HG02852 (cell line): ENCODE measurements at regions not wholly inside any gene's neighbourhood (a gene's known extent, or its start where the extent isn't known, plus 50 kb on each side); places are given as distances from the start of the nearest gene placed in this dataset.

Experiments
- ATAC-seq: cut with Tn5 transposase; IDR thresholded peaks from one replicate; pipeline ENCODE4 v1.9.1; 2021; ENCODE audit warnings: mild to moderate bottlenecking, moderate library complexity; ENCODE audit not compliant: unreplicated experiment

GRCh38 chr9:120138955-120139354 lies 441.0 kb downstream of the CDK5RAP2 start:
- ATAC-seq, result no peak

- ATAC-seq, result no peak
Measured at GRCh38 chr9:120137186-120137840, 442.7 kb downstream of the CDK5RAP2 start.

DNA sequence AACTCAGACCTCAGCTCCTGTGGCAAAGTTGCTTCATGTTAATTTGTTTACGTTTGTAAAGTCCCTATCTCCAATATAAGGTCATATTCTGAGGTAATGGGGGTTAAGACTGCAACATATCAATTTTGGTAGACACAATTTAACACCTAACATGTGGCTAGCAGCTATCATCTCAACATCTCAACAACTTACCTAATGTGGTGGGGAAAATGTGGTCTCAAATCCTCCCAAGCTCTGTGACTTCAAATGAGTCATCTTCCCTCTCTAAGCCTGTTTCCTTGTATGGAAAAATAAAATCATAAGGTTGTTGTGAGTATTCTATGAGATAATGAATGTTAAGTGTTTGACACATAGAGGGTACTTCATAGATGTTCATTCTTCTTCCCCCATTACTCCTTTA lies 443.3 kb downstream of the CDK5RAP2 start:
- no peak for ATAC-seq

DNA sequence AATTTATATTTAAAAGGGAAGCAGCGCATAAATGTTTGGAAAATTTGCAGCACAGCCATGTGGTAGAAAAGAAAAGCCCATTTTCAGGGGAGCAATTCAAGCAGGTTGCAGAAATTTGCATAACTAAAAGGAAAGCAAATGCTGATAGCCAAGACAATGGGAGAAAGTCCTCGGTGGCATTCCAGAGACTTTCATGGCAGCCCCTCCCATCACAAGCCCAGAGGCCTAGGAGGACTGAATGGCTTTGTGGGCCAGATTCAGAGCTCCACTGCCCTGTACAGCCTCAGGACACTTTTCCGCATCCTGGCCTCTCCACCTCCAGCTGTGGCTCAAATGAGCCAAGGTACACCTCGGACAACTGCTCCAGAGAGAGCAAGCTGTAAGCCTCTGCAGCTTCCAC lies 462.9 kb downstream of the CDK5RAP2 start:
- ATAC-seq, result no peak

DNA sequence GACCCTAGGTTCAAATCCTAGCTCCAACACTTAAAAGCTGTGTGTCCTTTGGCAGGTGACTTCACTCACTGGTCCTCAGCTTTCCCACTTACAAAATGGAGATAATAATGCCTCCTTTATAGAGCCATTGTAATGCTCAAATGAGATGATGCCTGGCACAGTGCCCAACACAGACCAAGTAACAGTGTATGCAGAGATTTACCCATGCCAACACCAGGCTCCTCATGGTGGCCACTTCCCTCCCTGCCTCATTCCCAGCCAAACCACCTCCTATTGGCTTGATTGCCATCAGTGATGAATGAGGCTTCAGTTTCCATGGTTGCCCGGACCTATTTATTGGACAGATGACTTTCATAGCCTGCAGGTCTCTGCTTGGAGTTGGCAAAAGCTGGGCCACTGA lies 469.4 kb downstream of the CDK5RAP2 start:
- ATAC-seq, result no peak

GRCh38 chr9:120109242-120109641 lies 470.7 kb downstream of the CDK5RAP2 start:
- ATAC-seq, result no peak

- ATAC-seq, result no peak
Measured at GRCh38 chr9:120107138-120107537, 472.8 kb downstream of the CDK5RAP2 start.

- no peak for ATAC-seq
Measured at GRCh38 chr9:120104771-120105170, 475.2 kb downstream of the CDK5RAP2 start.

- no peak for ATAC-seq
Measured at GRCh38 chr9:120100595-120100994, 479.4 kb downstream of the CDK5RAP2 start.

DNA sequence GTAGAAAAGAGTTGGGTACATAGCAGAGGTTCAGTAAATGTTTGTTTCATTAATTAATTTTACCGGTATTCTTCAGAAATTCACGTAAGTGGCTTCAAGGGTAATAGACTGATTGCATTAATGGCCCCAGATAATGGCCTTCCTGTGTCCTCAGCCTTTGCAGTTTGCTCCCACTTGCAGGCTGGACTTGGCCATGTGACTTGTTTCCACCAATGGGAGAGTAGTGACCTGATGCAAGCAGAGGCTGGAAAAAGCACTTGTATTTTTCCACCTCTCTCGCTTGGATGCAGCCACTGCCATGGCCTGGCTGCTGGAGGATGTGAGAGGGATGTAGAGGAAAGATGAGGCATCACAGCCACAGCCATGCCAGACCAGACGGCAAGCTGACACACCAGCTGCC lies 480.9 kb downstream of the CDK5RAP2 start:
- ATAC-seq, result no peak

DNA sequence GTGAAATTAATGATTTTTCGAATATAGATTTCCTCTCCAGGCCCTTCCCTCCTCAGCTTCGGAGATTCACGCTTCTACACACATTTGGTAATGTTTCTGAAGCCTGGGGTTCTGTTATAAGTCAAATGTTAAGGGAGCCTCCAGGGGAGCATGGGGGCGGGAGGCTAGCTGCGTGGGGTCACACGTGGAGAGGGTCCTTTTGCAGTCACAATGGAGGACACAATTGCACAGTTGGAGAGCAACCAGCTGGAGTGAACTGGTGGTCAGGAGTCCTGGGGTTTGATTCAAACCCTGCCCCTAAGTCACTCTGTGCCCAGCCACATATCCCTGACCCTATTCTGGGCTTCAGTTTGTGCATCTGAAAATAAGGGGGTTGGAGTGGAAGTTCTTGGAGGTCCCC lies 481.4 kb downstream of the CDK5RAP2 start:
- no peak for ATAC-seq

DNA sequence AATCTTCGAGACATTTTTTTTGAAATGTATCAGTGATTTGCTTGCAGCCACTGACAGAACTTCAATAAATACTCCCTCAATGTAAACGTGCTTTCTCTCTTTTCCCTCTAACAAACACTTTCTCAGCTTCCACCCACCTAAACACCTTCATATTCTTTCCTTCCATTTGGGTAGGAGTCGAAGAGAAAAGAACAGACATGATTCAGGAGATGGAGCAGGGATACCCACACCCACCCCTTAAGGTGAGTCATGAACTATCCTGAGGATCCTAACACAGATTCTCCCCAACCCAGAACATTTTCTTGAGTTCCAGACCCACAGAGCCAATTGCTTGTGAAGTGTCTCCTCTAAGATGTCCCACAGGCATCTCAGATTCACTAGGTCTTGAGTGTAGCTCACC lies 488.8 kb downstream of the CDK5RAP2 start:
- ATAC-seq, result no peak

DNA sequence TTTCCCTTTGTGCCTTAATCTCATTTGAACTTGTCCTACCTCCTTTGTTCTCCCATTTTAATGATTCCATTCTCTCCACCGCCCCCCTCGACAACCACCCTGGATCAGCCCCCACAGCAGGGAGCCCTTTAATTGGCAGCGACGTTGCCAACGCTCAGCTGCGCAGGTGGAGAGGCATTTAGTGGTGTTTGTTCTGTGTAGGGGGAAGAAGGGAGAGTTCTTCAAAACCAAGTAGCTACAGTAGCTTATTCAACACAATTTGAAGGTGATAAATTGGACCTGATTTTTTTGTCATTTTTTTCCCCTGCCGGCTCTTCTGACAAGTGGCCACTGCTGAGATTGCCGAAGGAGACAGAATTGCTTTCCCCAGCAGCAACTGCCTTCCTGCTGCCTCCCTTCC lies 499.1 kb downstream of the CDK5RAP2 start:
- no peak for ATAC-seq

- ATAC-seq, result no peak
Measured at GRCh38 chr9:120078112-120078511, 501.9 kb downstream of the CDK5RAP2 start.

DNA sequence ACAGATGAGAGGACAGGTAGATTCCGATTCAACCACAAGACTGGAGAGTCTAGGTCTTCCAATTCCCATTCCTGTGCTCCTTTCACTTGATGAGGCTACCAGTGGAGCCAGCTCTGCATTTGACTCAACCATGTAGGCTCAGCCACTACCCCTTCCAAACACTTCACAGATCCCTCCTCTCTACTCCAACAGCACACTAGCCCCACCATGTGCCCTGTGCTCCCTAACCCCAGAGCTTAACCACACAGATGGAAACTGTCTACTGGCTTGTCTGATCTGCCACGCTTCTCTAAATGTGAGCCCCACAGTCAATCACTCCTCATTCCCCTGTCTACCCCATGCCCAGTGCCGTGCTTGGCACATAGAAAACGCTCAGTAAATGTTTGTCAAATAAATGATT lies 508.2 kb downstream of the CDK5RAP2 start:
- ATAC-seq, result no peak

GRCh38 chr9:120066315-120066714 lies 513.7 kb downstream of the CDK5RAP2 start:
- ATAC-seq, result no peak

DNA sequence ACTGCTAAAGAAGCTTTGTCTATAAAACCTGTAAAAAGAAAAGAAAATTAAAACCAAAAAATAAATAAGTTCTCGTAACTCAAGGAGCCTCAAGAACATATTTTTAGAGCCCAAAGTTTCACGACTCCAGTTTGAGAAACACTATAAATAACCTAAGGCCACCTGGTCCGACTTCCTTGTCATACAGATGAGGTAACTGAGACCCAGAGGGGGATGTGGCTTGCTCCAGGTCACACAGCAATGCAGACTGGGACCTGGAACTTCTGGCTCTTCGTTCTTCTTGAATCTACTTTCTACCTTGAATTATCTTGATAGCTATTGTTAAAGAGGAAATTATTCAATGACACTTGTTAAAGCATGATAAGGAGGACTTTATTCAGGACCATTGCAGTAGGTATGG lies 514.8 kb downstream of the CDK5RAP2 start:
- no peak for ATAC-seq

- ATAC-seq, result no peak
Measured at GRCh38 chr9:120045011-120045410, 535.0 kb downstream of the CDK5RAP2 start.

DNA sequence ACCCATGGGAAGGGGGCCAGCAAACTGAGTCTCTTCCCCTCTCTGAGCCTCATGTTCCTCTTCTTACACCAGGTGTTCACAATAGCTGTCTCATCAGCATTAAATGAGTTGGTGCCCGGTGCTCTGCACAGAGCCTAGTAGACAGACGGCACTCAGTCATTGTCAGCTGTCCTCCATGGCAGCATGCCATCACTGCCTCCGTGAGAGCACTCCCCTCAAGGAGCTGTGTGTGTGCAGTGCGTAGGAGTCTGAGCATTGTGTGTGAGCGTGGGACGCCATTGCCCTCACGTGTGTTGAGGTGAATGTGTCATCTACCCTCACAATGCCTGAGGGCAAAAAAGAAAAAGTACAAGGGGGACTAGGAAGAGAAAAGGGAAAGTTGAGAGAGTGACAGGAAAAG lies 536.5 kb downstream of the CDK5RAP2 start:
- no peak for ATAC-seq

DNA sequence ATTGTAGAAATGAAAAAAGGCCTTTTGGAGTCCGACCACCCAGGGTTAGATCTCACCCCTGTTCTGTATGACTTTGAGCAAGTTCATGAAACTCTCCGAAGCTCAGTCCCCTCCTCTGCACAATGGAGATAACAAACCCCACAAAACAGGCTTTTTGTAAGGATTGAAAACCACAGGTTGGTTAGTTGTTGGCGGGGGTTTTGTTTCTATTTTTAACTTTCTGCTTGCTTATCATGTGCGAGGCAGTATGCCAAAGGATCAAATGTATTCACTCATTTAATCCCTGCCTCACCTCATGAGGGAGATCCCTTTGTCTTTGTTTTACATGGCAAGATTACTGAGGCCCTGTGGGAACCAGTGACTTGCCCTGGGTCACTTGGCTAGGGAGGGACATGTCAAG lies 539.1 kb downstream of the CDK5RAP2 start:
- no peak for ATAC-seq

- ATAC-seq, result no peak
Measured at GRCh38 chr9:120038342-120038741, 541.6 kb downstream of the CDK5RAP2 start.

DNA sequence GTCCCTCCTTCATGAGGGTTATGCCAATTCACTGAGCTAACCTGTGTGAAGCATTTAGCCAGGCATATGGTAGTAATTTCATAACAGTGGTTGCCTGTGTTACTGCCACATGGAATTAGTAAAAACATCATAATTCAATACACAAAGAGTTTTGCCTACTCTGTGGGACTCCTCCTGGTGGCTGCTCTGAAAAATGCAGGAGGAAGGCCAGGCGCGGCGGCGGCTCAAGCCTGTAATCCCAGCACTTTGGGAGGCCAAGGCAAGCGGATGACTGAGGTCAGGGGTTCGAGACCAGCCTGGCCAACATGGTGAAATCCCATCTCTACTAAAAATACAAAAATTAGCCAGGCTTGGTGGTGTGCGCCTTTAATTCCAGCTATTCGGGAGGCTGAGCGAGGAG lies 547.3 kb downstream of the CDK5RAP2 start:
- ATAC-seq, result no peak

- no peak for ATAC-seq
Measured at GRCh38 chr9:120030847-120031246, 549.1 kb downstream of the CDK5RAP2 start.
